Caco-2 (cell line): ENCODE measurements at regions not wholly inside any gene's neighbourhood (a gene's known extent, or its start where the extent isn't known, plus 50 kb on each side); places are given as distances from the start of the nearest gene placed in this dataset.

ENCODE experiments used
- BruUV-seq: library from RNA; stranded (reverse); fragments of 400-500 nt; replicated peaks from 2 replicates; lab custom pipeline; 2021; lab: Mats Ljungman, UMichigan
- CTCF ChIA-PET: fragments of 300-600 bp; sonication (Branson Sonifier 250); formaldehyde crosslinking; loops from one replicate; lab custom pipeline; 2022; ENCODE audit warnings: antibody characterized with exemption; lab: Charles Lee
- POLR2A ChIA-PET: fragments of 300-600 bp; sonication (Branson Sonifier 250); formaldehyde crosslinking; loops from one replicate; lab custom pipeline; 2022; ENCODE audit warnings: antibody characterized with exemption; lab: Charles Lee
- DNase-seq, 2 experiments: peaks; one replicate each; pipeline versions ENCODE4 v3.0.0 to v3.0.0-alpha.2; 2020 to 2022
- H3K27me3 ChIP-seq: replicated peaks from 2 replicates; pipeline ENCODE4 v1.6.0; 2011; ENCODE audit warnings: low read length; ENCODE audit not compliant: control insufficient read depth, insufficient read depth
- H3K36me3 ChIP-seq: 2 replicates; pipeline ENCODE4 v1.5.1; 2011; ENCODE audit warnings: low read length; ENCODE audit not compliant: control insufficient read depth, insufficient read depth
- H3K4me1 ChIP-seq: fragments of 250-450 bp; sonication (Bioruptor Pico); 2 replicates; pipeline ENCODE4 v1.5.1; 2020; ENCODE audit warnings: mild to moderate bottlenecking
- H3K4me3 ChIP-seq: 2 replicates; pipeline ENCODE4 v1.5.1; 2011; ENCODE audit warnings: low read depth, mild to moderate bottlenecking, control low read depth, low read length
- H3K9me3 ChIP-seq: fragments of 250-450 bp; sonication (Bioruptor Pico); 2 replicates; pipeline ENCODE4 v1.5.1; 2020; ENCODE audit warnings: mild to moderate bottlenecking, moderate library complexity
- H3K27ac Mint-ChIP-seq: one replicate; pipeline ENCODE4 v1.8.0; 2022; ENCODE audit warnings: mixed read lengths; ENCODE audit not compliant: unreplicated experiment
- H3K27me3 Mint-ChIP-seq: one replicate; pipeline ENCODE4 v1.8.0; 2022; ENCODE audit warnings: mixed read lengths; ENCODE audit not compliant: insufficient read depth, unreplicated experiment
- H3K36me3 Mint-ChIP-seq: one replicate; pipeline ENCODE4 v1.8.0; 2022; ENCODE audit warnings: mild to moderate bottlenecking, mixed read lengths; ENCODE audit not compliant: insufficient read depth, unreplicated experiment
- H3K4me1 Mint-ChIP-seq: one replicate; pipeline ENCODE4 v1.8.0; 2022; ENCODE audit warnings: low read depth, mixed read lengths; ENCODE audit not compliant: unreplicated experiment
- H3K4me3 Mint-ChIP-seq: one replicate; pipeline ENCODE4 v1.8.0; 2022; ENCODE audit warnings: mild to moderate bottlenecking, moderate library complexity, mixed read lengths; ENCODE audit not compliant: unreplicated experiment
- H3K9me3 Mint-ChIP-seq: one replicate; pipeline ENCODE4 v1.8.0; 2022; ENCODE audit warnings: mixed read lengths; ENCODE audit not compliant: unreplicated experiment
- CTCF ChIP-seq, 2 experiments: fragments of 200-600 bp in 1 of 2; IDR thresholded peaks; 1 replicate in 1 of 2; 2 replicates in 1 of 2; pipeline versions ENCODE4 v1.5.1 to v1.8.0; 2011 to 2022; ENCODE audit warnings: antibody characterized with exemption in 1 of 2, control low read depth in 1 of 2, inconsistent platforms in 1 of 2, low read depth in 1 of 2, low read length in 1 of 2, mild to moderate bottlenecking in 1 of 2, moderate library complexity in 1 of 2; ENCODE audit not compliant: insufficient read depth in 1 of 2, severe bottlenecking in 1 of 2, unreplicated experiment in 1 of 2
- intact Hi-C: fragments of 100-400 bp; cut with micrococcal nuclease; formaldehyde crosslinking; loops from one replicate; pipeline ENCODE4 v1.10.0; 2022; ENCODE audit not compliant: unreplicated experiment

DNA sequence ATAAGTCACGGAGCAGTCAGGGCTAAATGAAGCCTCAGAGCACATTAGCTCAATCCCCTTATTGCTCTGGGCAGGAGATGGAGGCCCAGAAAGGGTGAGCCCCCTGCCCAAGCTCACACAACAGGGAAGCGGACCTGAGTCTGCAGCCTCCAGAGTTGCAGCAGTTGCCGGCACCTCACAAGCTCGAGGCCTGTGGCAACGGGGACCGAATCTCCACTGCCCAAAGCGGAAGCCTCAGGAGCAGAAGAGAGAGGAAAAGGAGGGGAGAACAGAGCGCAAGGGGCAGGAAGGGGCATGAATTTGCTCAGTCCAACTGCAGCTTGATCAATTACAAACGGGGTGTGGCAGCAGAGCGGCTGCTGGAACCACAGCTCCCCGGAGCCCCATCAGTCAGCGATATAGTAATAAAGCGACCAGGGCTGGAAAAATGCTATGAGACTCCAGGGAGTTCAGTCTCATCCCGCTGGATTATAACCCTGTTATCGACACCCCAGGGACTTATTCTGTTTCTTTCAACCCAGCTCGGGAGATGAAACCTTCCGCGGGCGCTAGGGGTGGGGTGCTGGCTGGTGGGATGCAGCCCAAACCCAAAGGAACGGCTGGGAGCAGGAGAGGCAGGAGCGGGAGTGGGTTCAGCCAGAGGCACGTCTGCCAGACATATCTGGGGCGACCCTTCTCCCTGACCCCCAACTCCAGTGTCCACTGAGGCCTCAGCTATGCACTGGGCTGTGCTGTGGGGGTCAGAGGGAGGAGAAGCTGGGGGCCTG, 219.7 kb upstream of the LINGO1 start:
- no peaks in the 10 kb centered on the region for H3K36me3 ChIP-seq
- no peak for DNase-seq
- Mint-ChIP-seq H3K27me3 (peaks cover 8% of the 10 kb centered on the region), H3K27ac (no peak overlapping the region), H3K4me1 (no peaks in the 10 kb centered on the region), H3K4me3 (no peak overlapping the region), H3K9me3 (peaks cover 9% of the 10 kb centered on the region), H3K36me3 (no peaks in the 10 kb centered on the region)
- H3K4me3 ChIP-seq: no peak overlapping the region
- TF ChIP-seq CTCF (IDR thresholded peaks at IDR 0.05; ENCODE audit: insufficient read depth in 1 of 2, low read depth in 1 of 2, low read length in 1 of 2, severe bottlenecking in 1 of 2, unreplicated experiment in 1 of 2): no peak
- BruUV-seq: no TSS peak
- CTCF ChIA-PET: interaction anchor here (1.1 kb wide), 1 partner anchor 18 kb away, joined by 4 read pairs; no protein-coding TSS in a partner anchor
- POLR2A ChIA-PET: interaction anchor here (0.6 kb wide), 1 partner anchor 257 kb away, joined by 3 read pairs; no protein-coding TSS in a partner anchor
- intact Hi-C loops: no loop called here
- H3K4me1 ChIP-seq: 0 out of 2 replicates have a peak, but pooled peaks cover 6% of the 10 kb centered on the region
- no peaks in the 10 kb centered on the region for H3K27me3 ChIP-seq
- H3K9me3 ChIP-seq: no peaks in the 10 kb centered on the region

DNA sequence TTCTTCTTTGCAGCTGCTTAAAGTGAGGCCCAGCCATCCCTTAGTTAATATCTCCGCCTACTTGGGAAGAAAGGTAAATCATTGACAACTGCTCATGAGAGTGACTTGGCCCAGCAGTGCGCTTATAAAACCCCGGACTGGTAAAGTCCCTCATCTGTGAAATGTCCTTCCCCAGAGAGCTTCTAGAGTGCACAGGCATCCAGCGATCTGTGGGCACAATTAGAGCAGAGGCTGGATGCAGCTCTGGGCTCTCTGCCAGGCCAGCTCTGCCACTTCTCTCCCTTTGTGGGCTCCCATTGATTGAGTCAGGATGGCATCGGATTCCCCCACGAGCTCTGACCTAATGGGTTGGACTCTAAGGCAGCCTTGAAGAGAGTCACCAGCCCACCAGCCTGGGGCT, 219.0 kb upstream of the LINGO1 start:
- Histone ChIP-seq H3K36me3 (no peaks in the 10 kb centered on the region), H3K4me3 (no peak overlapping the region), H3K27me3 (no peaks in the 10 kb centered on the region), H3K4me1 (0 out of 2 replicates have a peak, but pooled peaks cover 6% of the 10 kb centered on the region), H3K9me3 (no peaks in the 10 kb centered on the region)
- no TSS peak for BruUV-seq
- TF ChIP-seq CTCF (IDR thresholded peaks at IDR 0.05; ENCODE audit: insufficient read depth in 1 of 2, low read depth in 1 of 2, low read length in 1 of 2, severe bottlenecking in 1 of 2, unreplicated experiment in 1 of 2): no peak
- POLR2A ChIA-PET: no interaction called here
- Mint-ChIP-seq H3K27ac (no peak overlapping the region), H3K4me1 (no peaks in the 10 kb centered on the region), H3K36me3 (no peaks in the 10 kb centered on the region), H3K4me3 (no peak overlapping the region), H3K27me3 (peaks cover 10% of the 10 kb centered on the region), H3K9me3 (peaks cover 9% of the 10 kb centered on the region)
- no peak for DNase-seq
- CTCF ChIA-PET: no interaction called here
- intact Hi-C loops: no loop called here

DNA sequence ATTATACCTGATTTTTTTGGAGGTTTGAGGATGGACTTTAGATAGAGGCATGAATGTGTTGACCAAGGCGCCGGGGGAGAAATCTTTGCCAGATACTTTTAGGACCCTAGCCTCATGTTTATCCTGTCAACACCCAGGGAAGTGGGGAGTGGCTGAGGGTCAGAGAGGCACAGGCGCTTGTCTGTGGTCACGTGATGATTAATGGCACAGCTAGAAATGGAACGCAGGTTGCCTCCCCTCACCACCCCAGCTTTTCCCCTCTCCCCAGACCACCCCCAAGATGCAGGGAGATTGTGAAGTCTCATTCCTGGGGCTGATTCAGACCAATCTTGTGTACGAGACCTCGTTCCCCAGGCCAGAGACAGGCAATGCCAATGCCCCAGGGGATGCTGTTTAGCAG, 218.4 kb upstream of the LINGO1 start:
- no peaks in the 10 kb centered on the region for H3K27me3 ChIP-seq
- H3K4me3 Mint-ChIP-seq: no peak overlapping the region
- no peaks in the 10 kb centered on the region for H3K9me3 ChIP-seq
- no peaks in the 10 kb centered on the region for H3K36me3 ChIP-seq
- H3K27me3 Mint-ChIP-seq: peaks cover 10% of the 10 kb centered on the region
- peaks cover 9% of the 10 kb centered on the region for H3K9me3 Mint-ChIP-seq
- CTCF ChIA-PET: no interaction called here
- H3K4me1 Mint-ChIP-seq: no peaks in the 10 kb centered on the region
- H3K36me3 Mint-ChIP-seq: no peaks in the 10 kb centered on the region
- POLR2A ChIA-PET: no interaction called here
- BruUV-seq: no TSS peak
- TF ChIP-seq CTCF (IDR thresholded peaks at IDR 0.05; ENCODE audit: insufficient read depth in 1 of 2, low read depth in 1 of 2, low read length in 1 of 2, severe bottlenecking in 1 of 2, unreplicated experiment in 1 of 2): no peak
- no peak overlapping the region for H3K27ac Mint-ChIP-seq
- H3K4me1 ChIP-seq: 0 out of 2 replicates have a peak, but pooled peaks cover 6% of the 10 kb centered on the region
- no peak overlapping the region for H3K4me3 ChIP-seq
- intact Hi-C loops: no loop called here
- DNase-seq: no peak
